ENCODE measurements at regions not wholly inside any gene's neighbourhood (a gene's known extent, or its start where the extent isn't known, plus 50 kb on each side); places are given as distances from the start of the nearest gene placed in this dataset.
"Not testable (repeated sequence)": the region's sequence is repeated elsewhere in the genome, so short reads cannot be mapped to it uniquely, and the experiment has no call there.

DNA sequence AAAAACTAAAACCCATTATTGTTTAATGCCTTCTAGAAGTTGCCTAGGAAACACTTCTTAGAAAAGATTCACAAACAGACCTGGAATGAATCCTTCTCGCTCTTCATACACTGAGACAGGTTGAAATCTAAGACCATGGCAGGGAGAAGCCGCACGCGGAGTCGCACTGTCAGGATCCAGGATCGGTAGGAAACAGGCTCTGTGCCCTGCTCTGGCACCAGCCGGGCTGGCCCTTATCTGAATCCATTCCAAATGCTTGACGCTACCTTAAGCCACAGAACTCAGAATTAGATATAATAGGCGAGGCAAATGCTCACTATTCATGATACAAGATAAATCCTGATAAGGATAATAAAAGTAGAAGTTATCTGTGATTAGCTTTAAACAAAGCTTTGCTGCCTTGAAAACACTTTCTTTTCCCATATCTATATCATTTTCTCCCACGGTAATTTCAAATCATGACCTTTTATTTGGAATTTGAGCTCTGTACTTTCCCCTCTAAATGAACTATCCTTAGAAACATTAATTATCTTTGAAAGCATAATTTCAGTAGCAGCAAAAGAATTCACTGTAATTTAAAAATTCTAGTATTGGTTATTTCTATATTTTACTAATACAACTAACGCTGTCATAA is 385.6 kb downstream of the IRS2 start:
- DNase-seq (ENCODE audit: low spot score), result no peak

DNA sequence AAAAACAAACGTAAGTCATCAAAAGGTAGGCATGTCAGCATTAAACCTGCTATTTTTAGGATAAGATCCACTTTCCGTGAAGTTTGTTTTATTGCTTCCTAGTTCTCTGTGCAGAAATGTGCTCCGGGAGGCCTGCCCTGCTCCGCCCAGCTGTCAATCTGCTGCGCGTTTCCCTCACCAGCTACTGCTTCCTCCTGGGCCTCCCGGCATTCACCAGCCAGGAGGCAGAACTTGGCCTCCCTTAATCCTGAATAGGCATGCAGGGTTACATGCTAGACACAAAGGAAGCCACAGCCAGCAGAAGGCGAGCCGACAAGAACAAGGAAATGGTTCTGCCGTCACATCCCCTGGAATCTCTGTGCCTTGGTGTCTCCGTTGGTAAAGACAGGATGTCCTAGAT is 386.2 kb downstream of the IRS2 start:
- DNase-seq (ENCODE audit: low spot score), result no peak

DNA sequence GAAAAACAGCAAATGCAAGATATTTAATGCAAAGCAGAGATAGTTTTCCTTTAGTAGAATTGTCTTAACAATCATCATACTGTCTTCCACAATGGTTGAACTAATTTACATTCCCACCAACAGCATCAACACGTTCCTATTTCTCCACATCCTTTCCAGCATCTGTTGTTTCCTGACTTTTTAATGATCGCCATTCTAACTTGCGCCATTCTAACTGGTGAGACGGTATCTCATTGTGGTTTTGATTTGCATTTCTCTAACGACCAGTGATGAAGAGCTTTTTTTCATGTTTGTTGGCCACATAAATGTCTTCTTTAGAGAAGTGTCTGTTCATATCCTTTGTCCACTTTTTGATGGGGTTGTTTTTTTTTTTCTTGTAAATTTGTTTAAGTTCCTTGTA is 388.3 kb downstream of the IRS2 start:
- not testable (repeated sequence) for DNase-seq (ENCODE audit: low spot score)

DNA sequence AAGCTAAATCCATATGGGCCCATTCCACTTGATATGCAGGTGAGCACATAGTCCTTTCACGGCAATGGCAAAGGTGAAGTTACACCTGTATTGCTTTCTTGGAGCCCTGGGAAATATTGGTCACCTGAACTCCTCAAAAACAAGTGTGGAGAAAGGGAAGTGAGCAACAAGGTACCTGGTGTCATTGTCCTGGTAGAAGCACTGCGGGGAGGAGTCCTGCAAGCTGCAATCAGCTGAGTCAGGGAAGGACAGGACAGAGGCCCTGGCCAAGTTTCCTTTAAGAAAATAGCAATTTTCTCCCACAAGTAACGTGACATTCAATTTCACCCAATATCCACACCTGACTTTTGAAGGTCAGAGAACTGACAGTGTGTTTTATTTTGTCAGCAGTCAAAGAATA is 389.1 kb downstream of the IRS2 start:
- DNase-seq (ENCODE audit: low spot score), result no peak

DNA sequence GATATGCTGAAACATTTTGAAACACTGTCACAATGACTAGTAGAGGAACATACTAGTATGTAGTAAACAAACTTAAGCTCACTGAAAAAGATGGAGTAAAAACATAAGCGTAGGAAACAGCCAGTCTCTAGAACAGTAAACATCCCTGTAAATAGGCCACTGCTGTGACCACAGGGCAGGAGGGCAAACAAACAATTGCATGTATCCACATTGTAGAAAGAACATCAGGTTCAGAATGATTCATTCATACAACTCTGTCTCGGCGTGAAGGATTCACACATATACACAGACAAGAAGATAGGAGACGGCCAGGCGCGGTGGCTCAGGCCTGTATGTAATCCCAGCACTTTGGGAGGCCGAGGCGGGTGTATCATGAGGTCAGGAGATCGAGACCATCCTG is 390.1 kb downstream of the IRS2 start:
- no peak for DNase-seq (ENCODE audit: low spot score)

DNA sequence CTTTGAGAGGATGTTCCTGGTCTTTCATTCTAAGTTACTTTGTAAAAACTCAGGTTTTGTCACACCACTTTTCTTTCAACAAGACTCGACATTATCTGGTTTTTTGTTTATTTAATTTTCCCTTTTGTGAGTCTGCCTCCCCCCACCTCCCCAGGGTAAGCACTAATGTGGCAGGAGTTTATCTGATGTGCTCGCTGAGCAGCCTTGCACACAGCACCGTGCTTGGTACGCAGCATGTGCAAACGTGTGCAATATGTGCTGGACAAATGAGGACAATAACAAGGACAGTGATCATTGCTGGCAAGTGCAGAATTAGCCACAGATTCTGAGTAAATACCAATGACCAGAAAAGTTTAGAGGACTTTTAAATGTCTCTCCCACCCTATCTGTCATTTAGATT is 391.4 kb downstream of the IRS2 start:
- DNase-seq (ENCODE audit: low spot score), result no peak

DNA sequence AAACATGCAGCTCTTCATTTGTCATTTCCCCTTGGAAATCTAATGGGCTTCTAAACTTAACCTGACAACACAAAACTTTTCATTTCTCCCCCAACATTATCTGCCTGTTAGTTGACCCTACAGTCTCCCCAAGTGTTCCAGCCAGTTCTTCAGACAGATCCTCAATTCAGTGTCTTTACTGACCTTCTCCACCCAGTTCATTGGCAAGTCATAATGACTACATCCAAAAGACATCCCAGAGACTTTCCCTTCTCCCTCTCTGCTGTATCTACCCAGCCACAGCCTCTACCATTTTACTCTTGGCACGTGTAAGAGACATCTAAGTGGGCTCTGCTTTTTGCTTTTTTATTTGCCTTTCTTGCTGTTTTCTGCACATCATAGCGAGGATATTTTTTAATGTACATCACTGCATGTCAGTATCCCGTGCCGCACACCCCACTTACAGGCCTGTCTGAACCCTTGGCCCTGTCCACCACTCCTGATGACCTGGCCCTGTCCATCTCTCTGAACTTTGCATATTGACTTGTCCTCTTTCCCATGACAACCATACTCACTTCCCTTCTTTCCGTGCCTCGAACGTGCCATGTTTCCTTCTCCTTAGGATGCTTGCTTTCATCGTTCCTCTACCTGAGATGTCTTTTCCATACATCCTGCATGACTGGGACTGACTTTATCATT is 391.9 kb downstream of the IRS2 start:
- DNase-seq (ENCODE audit: low spot score), result no peak

DNA sequence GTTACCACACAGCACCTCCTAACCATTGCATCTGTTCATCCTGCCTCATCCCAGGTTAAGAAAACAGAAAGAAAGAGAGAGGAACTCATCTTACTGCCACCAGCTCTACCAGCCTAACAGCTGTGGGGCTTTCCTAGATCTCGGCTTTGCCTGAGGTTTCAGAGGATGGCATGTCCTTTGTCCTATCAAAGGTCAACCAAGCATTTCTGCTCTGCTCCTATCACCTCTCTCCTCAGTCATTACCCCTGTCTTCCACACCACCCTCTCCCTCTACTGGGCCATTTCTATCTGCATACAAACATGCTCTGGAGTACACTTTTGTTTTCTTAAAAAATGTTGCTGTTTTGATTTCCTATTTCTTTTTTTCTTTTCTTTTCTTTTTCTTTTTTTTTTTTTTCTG is 393.3 kb downstream of the IRS2 start:
- DNase-seq (ENCODE audit: low spot score), result no peak

DNA sequence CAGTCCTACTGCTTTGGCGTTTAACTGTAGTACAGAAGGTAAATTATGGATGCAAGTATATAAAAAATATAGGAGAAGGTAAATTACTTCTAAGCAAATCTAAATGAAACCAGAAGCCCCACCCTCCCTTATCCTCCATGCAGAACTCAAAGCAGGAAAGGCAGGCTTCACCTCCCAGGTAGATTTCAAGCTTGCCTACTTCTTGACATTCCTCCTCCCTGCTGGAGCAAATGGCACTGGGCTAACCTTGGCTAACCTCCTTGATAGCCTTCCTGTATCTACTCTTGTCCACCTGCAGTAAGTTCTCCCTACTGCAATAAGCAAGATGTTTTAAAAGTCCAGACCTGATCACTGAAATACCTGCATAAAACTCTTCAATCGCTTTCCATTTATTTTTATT is 396.0 kb downstream of the IRS2 start:
- DNase-seq (ENCODE audit: low spot score), result no peak

DNA sequence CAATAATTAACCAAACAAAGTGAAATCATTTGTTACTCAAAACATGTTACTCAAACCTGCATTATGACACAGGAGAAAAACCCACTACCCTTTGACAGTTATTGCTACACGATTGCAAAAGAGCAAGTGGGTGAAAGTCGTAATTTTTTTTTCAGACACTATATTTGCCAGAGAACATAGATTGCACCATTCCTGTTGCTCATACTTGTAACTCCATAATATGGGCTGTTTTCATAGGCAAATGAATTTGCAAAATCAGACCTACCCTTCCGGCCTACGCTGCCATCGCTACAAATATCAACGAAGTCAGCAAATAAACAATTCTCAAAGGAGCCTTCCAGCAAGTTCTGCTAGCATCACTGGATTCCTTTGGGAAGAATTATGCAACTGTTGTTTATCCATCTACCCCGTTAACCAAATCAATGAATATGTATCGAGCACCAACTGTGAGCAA is 396.5 kb downstream of the IRS2 start:
- no peak for DNase-seq (ENCODE audit: low spot score)

DNA sequence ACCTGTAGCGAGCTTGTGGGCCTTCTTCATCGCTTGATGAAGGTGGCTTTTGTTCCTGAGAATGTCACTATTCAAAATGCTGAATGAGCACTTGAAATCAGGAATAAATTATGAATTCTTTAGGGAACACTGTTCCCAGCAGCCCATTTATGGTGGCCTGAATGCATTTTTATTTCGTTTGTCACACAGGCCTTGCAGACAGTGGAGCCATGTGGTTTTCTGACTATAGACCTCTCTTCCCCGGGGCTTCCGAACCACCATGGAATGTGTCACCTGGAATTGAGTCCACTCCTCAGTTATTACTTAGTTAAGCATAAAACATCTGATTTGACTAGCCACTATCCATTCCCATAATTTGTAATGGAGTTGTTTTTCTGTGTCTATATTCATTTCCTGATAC is 396.9 kb downstream of the IRS2 start:
- no peak for DNase-seq (ENCODE audit: low spot score)

DNA sequence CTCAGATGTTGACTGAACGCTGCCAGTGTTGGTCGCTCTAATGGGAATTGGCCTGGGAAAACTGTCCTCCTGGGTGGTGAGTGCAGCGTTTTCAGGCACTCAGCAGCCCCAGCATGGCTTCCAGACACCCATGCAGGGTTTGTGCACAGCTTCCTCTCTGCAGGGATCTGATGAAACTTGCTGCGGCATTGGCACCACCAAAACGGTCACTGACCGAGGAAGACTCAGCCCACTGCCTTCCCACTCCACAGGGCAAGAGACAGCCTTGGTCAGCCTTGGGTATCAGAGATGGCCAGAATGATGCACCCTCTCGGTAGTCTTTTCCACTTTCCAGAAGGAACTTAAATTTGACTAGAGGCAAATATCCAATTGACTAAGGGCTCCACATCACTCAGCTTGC is 398.9 kb downstream of the IRS2 start:
- DNase-seq (ENCODE audit: low spot score), result no peak

DNA sequence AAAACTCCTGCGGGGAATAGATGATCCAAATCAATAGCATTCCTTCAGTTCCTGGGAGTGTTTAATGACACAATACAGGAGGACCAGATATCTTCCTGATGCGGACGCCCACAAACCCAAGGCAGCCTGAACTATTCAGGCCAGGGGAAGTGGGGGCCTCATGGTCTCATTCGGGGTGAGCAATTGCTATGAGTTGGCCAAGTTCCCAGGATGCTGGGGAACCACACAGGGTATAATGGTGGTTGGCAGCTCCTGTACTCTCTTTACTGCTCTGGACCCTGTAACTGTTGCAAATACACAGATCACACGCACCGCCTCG is 401.2 kb downstream of the IRS2 start:
- no peak for DNase-seq (ENCODE audit: low spot score)

DNA sequence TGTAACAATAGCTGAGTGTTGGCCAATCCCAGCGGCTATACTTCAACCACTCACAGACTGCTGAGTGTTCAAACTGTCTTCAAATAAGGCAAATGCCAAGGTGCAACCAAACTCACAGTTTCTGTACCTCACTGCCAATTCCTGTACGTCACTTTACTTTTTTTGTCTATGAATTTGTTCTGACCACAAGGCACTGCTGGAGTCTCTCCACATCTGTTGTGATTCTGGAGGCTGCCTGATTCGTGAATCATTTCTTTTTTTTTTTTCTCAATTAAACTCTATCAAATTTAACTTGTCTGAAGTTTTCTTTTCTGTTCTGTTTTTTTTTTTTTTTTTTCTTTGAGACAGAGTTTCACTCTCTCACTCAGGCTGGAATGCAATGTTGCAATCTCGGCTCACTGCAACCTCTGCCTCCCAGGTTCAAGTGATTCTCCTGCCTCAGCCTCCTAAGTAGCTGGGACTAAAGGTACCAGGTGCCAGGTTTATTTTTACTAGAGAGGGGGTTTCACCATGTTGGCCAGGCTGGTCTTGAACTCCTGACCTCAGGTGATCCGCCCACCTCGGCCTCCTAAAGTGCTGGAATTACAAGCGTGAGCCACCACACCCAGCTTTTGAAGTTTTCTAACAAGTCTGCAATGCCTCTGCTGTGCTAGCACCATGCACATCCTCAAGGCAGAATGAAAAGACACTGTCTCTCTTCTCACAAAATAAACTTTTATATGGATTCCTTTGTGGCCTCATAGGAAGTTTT is 401.7 kb downstream of the IRS2 start:
- no peak for DNase-seq (ENCODE audit: low spot score)

DNA sequence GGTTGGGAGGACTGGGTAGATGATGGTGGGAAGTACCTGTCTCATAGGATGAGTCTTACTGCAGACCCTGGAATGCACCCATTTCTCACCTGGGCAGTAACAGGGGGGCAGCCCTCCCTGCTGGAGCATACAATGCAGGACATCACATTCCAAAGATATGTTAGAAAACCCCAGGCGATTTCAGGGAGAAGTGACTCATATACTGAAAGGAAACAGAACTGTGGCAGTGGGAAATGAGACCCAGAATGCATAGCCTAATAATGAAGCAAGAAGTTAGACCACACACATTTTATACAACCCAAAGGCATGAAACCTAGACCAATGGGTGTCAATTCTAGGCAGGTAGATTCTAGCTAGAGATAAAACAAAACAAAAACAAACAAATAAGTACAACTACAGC is 402.7 kb downstream of the IRS2 start:
- DNase-seq (ENCODE audit: low spot score), result no peak

DNA sequence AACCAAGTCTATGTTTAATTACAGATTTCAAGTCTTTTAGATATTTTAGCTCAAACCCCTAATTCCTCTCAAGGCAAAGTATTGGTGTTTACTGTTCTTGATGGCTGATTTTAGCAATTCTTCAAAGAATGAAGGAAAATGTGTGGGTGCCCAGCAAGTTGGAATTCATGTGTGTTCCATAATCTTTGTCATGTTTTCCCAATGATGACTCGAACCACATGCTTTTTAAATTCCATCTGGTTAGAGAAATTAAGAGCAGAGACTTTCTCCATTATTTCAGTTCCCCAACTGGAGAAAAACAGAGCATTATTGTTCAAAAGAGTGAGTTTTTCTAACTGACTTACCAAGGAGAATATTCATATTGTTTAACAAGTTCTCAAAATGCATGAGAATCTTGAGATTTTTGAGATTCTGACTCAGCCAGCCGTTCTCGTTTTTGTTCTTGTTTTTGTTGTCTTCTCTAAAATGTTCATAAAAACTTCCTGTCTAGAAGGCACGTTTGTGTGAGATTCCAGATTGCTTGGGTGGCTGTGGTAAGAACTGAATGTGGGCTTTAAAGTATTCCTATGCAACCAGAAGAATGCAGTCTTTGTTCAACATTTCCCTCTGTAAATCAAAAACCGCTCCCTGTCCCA is 404.7 kb downstream of the IRS2 start:
- no peak for DNase-seq (ENCODE audit: low spot score)

DNA sequence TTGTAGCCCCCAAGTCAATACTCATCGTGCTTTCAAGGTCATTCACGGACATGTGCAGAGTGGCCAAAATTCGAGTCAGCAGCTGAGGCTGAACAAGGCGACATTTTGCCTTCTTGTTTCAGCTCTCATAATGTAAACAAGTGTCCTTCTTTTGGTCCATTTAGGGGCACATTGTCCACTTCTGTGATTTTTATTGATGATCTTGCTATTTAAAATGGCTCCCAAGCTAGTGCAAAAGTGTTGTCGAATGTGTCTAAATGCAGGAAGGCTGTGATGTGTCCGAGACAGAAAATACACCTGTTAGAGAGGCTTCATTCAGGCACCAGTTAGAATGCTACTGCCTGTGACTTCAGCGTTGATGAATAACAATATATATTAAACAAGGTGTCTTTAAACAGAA is 405.9 kb downstream of the IRS2 start:
- DNase-seq (ENCODE audit: low spot score), result no peak

DNA sequence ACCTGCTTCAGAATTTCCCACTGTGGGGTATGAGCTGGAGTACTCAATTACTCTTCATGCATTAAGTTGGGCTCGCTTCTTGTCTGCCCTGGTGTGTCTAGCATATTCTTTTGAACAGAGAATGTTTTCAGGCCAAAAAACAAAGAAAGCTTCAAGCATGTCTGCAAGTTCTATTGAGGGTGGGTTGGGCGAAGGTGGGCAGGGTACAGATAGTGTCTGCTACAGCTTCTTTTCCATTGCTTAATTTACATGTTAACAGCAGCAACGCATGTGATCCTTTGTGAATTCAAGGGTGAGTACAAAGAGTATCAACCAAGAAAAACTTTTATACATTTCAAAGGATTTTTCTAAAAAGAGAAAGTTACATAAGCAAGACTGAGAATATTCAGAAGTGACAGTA is 406.5 kb downstream of the IRS2 start:
- no peak for DNase-seq (ENCODE audit: low spot score)

DNA sequence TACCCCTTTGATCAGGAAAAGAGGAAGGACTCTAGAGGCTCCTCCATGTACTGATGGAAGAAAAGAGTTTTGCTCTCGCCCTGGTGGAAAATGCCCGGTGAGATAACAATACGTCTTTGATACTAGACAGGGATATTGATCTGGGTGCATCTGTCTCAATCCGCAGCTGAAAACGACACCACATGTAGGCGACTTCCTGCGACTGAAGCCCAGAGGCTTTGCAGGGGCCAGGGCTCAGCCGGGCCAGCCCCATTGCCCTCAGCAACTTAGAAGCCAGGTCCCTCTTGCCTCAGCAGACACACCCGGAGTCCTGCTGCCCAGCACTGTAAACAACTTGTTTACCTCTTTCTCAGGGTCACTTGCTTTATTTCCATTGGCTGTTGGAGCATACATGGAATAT is 409.4 kb downstream of the IRS2 start:
- DNase-seq (ENCODE audit: low spot score), result no peak

DNA sequence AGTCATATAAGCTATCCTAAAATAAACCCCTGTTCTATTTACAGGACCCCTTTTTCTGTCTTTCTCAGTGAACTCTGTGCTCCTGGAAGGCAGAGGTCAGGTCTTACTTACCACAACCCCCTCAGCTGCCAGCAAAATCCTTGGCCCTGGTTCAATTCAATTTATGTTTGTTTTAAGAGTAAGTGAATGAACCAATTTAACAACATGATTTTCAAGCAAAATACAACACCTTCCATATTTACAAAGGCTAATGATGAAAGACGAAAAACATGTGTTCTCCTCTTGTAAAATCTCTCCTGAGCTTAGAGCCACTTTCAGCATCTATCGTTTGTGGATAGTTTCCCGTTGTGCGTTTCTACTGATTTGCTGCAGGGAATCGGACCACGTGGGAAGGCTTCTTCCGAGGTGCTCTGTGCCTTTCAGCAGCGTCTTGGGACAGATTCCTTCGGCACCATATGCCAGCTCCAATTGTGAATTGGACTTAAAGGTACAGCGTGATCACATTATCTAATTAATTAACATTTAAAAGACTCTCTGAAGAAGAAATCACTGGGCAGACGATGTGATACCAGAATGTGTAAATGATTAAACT is 411.7 kb downstream of the IRS2 start:
- no peak for DNase-seq (ENCODE audit: low spot score)

DNA sequence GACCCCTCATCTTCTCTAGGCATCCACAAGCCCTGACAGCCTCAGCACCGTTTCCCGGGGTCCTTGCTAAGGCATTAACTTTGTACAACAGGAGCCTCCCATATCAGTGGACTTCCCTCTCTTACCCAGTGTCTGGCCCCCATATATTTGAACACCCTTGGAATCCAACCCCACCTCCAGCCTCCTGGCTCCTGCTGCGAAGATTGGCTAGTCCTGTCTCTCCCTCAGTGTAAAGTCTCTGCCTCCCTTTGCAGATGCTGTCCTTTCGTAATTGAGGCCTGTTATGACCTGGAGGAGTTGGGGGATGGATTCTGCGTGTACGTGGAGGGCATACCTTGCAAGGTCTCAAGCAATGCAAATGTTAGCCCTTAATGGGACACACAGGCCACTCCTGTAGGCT is 413.7 kb downstream of the IRS2 start:
- DNase-seq (ENCODE audit: low spot score), result no peak

DNA sequence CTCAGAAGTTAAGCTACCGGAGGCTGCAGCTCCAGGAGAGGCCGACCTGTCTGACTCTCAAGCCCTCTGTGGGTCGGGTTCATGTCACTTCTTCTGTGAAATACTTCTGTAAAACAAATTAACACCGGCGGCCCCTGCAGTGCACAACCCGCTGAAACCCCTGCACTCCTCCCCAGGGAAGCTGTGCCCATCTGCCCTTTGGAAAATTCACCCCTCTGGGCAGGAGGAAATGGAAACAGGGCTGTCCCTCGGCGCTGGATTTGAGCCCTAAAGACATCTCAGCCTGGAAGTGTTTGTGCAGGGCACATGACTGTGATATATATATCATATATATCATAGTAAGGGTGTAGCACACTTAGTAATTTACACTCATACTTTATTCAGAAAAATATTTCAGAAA is 415.3 kb downstream of the IRS2 start:
- no peak for DNase-seq (ENCODE audit: low spot score)

DNA sequence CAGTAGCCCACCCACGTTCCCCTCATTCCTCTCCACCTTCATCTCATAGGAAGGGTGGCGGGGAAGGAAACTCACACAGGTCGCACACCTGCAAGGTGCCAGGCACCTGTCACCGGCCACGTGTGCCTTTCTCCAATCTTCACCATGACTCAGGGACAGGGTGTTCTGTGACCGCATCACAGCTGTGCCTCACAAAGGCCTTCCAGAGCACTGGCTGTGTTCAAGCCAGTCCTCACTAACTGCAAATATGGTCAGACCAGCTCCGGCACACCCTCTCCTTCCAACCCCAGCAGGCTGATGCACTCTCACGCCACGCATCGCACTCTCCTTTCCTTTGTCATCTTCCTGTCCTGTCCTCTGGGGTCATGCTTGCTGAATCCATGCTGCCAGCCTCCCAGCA is 415.9 kb downstream of the IRS2 start:
- no peak for DNase-seq (ENCODE audit: low spot score)

Measured in mucosa of gallbladder (tissue), 1 donor.